ENCODE measurements at regions not wholly inside any gene's neighbourhood (a gene's known extent, or its start where the extent isn't known, plus 50 kb on each side); places are given as distances from the start of the nearest gene placed in this dataset.

DNA sequence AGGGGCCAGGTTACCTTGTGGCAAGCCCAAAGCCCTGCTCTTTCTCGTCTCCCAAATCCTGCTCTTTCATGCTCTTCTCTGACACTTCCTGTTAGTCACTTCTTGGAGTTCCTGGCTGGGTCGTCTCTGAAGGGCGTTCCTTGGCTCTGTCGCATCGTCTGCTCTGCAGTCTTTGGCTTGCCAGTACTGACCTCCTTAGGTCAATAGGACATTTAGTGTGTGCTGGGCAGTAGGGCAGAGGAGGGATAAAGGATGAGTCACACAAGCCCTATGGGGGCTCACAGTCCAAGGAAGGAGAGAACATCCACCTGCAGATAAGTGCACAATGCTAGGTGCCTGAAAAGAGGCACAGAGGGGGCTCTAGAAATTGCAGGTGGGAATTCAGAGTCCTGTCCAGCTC, 87.5 kb downstream of the FAM43A start:
- Histone ChIP-seq H3K4me1 (peaks cover 10 to 21% of the 10 kb centered on the region in 2 donors), H3K27me3 (no peaks in the 10 kb centered on the region), H3K9me3 (no peaks in the 10 kb centered on the region), H3K27ac (peak overlapping the region in 2 of 4 donors; percentile 23 to 59), H3K4me3 (peak overlapping the region in 1 of 4 donors; percentile 33), H3K36me3 (no peaks in the 10 kb centered on the region)
- TF ChIP-seq POLR2A (IDR thresholded peaks at IDR 0.05): no peak
- TF ChIP-seq, protein P1, sequence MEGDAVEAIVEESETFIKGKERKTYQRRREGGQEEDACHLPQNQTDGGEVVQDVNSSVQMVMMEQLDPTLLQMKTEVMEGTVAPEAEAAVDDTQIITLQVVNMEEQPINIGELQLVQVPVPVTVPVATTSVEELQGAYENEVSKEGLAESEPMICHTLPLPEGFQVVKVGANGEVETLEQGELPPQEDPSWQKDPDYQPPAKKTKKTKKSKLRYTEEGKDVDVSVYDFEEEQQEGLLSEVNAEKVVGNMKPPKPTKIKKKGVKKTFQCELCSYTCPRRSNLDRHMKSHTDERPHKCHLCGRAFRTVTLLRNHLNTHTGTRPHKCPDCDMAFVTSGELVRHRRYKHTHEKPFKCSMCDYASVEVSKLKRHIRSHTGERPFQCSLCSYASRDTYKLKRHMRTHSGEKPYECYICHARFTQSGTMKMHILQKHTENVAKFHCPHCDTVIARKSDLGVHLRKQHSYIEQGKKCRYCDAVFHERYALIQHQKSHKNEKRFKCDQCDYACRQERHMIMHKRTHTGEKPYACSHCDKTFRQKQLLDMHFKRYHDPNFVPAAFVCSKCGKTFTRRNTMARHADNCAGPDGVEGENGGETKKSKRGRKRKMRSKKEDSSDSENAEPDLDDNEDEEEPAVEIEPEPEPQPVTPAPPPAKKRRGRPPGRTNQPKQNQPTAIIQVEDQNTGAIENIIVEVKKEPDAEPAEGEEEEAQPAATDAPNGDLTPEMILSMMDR (IDR thresholded peaks at IDR 0.05 in 4 of 5, conservative IDR thresholded peaks at IDR 0.05 in 1 of 5): no peak
- ATAC-seq (peak; percentile 21 to 25), DNase-seq (peak in 1 of 2 donors; percentile 63)
- in situ Hi-C loops (cut with MboI; ENCODE audit: low sequenced_read_pairs in 4 of 4): no loop called here
- intact Hi-C loops (cut with DNase I; ENCODE audit: low total_unique reads): no loop called here

DNA sequence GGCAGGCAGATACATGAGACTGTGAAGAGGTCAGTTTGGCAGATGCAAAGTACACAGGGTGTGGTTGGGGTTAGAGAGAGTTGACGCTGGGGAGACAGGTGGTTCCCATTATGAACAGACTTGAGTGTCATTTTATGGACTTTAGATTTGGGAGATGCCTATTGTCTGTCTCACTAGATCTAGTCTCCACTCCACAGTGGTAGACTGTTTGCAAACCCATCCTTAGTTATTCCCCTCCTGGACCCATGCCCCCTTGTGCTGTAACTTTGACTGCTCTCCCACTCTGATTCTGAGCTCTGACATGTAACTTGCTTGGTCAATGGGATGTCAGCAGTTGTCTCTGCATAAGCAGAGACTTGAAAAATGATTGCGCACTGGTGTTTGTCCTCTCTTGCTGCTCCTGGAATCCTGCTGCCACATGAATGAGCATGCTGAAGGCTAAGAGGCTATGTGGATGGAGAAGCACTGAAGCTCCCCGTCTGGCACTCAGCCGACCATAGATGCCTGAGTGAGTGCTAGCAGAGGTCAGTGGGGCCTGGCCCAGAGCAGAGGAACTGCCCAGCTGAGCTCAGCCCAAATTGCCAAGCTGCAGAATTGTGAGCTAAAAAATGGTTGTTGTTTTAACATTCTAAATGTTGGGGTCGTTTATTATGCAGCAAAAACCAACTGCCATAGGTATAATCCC, 88.2 kb downstream of the FAM43A start:
- Histone ChIP-seq H3K4me3 (no peak overlapping the region), H3K27ac (peak overlapping the region in 2 of 4 donors; percentile 23 to 59), H3K4me1 (peaks cover 7 to 21% of the 10 kb centered on the region in 2 donors), H3K9me3 (no peaks in the 10 kb centered on the region), H3K27me3 (no peaks in the 10 kb centered on the region), H3K36me3 (no peaks in the 10 kb centered on the region)
- intact Hi-C loops (cut with DNase I; ENCODE audit: low total_unique reads) (no loop called here), in situ Hi-C loops (cut with MboI; ENCODE audit: low sequenced_read_pairs in 4 of 4) (no loop called here)
- peak; percentile 22 to 36 for ATAC-seq
- TF ChIP-seq, protein P1 (IDR thresholded peaks at IDR 0.05 in 4 of 5, conservative IDR thresholded peaks at IDR 0.05 in 1 of 5): no peak
- TF ChIP-seq POLR2A (IDR thresholded peaks at IDR 0.05): no peak
- no peak for DNase-seq

DNA sequence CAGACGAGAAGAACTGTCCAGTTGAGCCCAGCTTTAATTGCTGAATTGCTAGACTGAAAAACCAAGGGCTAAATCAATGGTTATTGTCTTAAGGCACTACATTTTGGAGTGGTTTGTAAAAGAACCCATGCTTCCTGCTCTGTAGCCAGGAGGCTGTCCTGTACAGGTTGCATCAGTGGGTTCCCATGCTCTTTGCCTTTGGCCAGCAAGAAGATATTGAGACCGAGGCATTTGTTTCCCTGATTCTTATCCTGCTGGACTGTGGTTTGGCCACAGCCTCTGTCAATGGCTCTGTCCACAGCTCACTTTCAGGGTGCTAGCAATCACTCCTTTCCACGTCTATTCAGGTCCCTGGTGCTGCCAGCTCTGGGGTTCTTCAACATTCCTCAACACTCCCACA, 89.6 kb downstream of the FAM43A start:
- no peak overlapping the region for H3K4me3 ChIP-seq
- intact Hi-C loops (cut with DNase I; ENCODE audit: low total_unique reads): no loop called here
- no peaks in the 10 kb centered on the region for H3K36me3 ChIP-seq
- H3K9me3 ChIP-seq: no peaks in the 10 kb centered on the region
- no peak overlapping the region for H3K27ac ChIP-seq
- no peak for ATAC-seq
- peaks cover 7 to 17% of the 10 kb centered on the region in 2 donors for H3K4me1 ChIP-seq
- no peaks in the 10 kb centered on the region for H3K27me3 ChIP-seq
- in situ Hi-C loops (cut with MboI; ENCODE audit: low sequenced_read_pairs in 4 of 4): no loop called here
- DNase-seq: no peak
- no peak for TF ChIP-seq POLR2A (IDR thresholded peaks at IDR 0.05)
- TF ChIP-seq, protein P1 (IDR thresholded peaks at IDR 0.05 in 4 of 5, conservative IDR thresholded peaks at IDR 0.05 in 1 of 5): no peak

DNA sequence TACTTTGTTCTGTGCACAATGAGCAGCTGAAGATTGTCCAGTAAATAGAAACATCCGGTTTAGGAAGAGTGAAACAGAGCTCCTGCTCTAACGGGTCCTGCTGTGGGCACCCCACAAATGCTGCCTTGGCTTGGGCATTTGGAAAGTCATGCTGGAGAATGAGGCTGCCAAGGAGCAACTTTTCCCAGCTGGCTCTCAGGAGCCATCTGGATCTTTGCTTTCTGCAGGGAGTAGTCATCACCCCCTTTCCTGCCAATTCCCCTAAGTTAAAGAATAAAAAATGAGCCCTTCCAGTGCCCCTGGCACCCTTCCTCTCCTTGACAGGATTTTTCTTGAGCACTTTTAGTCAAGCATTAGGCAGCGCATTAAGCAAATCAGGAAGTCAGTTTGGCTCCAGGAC, 90.0 kb downstream of the FAM43A start:
- Histone ChIP-seq H3K27me3 (no peaks in the 10 kb centered on the region), H3K27ac (no peak overlapping the region), H3K9me3 (no peaks in the 10 kb centered on the region), H3K36me3 (no peaks in the 10 kb centered on the region), H3K4me1 (peaks cover 7 to 17% of the 10 kb centered on the region in 2 donors), H3K4me3 (no peak overlapping the region)
- TF ChIP-seq, protein P1 (IDR thresholded peaks at IDR 0.05 in 4 of 5, conservative IDR thresholded peaks at IDR 0.05 in 1 of 5): no peak
- TF ChIP-seq POLR2A (IDR thresholded peaks at IDR 0.05): no peak
- ATAC-seq (no peak), DNase-seq (no peak)
- intact Hi-C loops (cut with DNase I; ENCODE audit: low total_unique reads) (no loop called here), in situ Hi-C loops (cut with MboI; ENCODE audit: low sequenced_read_pairs in 4 of 4) (no loop called here)

DNA sequence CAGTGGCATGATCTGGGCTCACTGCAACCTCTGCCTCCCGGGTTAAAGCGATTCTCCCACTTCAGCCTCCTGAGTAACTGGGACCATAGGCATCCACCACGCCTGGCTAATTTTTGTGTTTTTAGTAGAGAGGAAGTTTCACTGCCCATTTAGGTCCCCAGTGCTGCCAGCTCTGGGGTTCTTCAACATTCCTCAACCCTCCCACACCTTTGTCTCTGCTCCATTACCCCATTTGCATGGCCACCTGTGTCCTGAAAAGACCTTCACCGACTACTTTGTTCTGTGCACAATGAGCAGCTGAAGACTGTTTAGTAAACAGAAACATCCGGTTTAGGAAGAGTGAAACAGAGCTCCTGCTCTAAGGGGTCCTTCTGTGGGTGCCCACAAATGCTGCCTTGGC, 92.0 kb downstream of the FAM43A start:
- TF ChIP-seq, protein P1 (IDR thresholded peaks at IDR 0.05 in 4 of 5, conservative IDR thresholded peaks at IDR 0.05 in 1 of 5): no peak
- no peak for TF ChIP-seq POLR2A (IDR thresholded peaks at IDR 0.05)
- Histone ChIP-seq H3K4me1 (peaks cover 6 to 16% of the 10 kb centered on the region in 2 donors), H3K27me3 (no peaks in the 10 kb centered on the region), H3K9me3 (no peaks in the 10 kb centered on the region), H3K27ac (no peak overlapping the region), H3K4me3 (no peak overlapping the region), H3K36me3 (no peaks in the 10 kb centered on the region)
- ATAC-seq: no peak
- in situ Hi-C loops (cut with MboI; ENCODE audit: low sequenced_read_pairs in 4 of 4): no loop called here
- intact Hi-C loops (cut with DNase I; ENCODE audit: low total_unique reads): no loop called here
- DNase-seq: no peak

All from gastrocnemius medialis (tissue), 4 donors.